ENCODE measurements at regions not wholly inside any gene's neighbourhood (a gene's known extent, or its start where the extent isn't known, plus 50 kb on each side); places are given as distances from the start of the nearest gene placed in this dataset.

- no peak for TF ChIP-seq ATF3 (IDR thresholded peaks at IDR 0.05)
These were observed 472.1 kb downstream of the PTPRU start (continued) for GRCh38 chr1:29708381-29708780.

- intact Hi-C loops (cut with micrococcal nuclease), result loop anchor here (10.0 kb wide), 1 partner anchor 137 kb away; no protein-coding TSS in a partner anchor
- no peak overlapping the region for H2AFZ ChIP-seq (ENCODE audit: low read depth, low read length, poor library complexity, severe bottlenecking)
- CTCF ChIA-PET, result no interaction called here
- H3K36me3 ChIP-seq (ENCODE audit: control insufficient read depth in 1 of 2, insufficient read depth in 2 of 2, low read length in 2 of 2), result no peaks in the 10 kb centered on the region
- DNase-seq (ENCODE audit: low read depth, low spot score) (no peak), ATAC-seq (no peak)
- no peaks in the 10 kb centered on the region for H3K9me2 ChIP-seq (ENCODE audit: insufficient read depth)
- RAD21 ChIA-PET (ENCODE audit: low non-redundant PET in 1 of 2, low total read pairs in 2 of 2, uncharacterized antibody in 2 of 2, unreplicated experiment in 2 of 2), result no interaction called here
- no peaks in the 10 kb centered on the region for H4K20me1 ChIP-seq (ENCODE audit: insufficient read depth)
- H3K4me3 ChIP-seq (replicated peaks in 1 of 2; ENCODE audit: low read depth in 1 of 2, low read length in 2 of 2), result no peak overlapping the region
- POLR2A ChIA-PET, result no interaction called here
- TF ChIP-seq SRF (IDR thresholded peaks at IDR 0.05; ENCODE audit: low read depth) (no peak), SP1 (IDR thresholded peaks at IDR 0.05; ENCODE audit: low read depth) (no peak), JUND (IDR thresholded peaks at IDR 0.05) (no peak), POLR2A (IDR thresholded peaks at IDR 0.05; ENCODE audit: borderline replicate concordance, extremely low read depth, insufficient read depth, insufficient read length) (no peak), CTCF (IDR thresholded peaks at IDR 0.05 in 2 of 3, conservative IDR thresholded peaks at IDR 0.05 in 1 of 3; ENCODE audit: borderline replicate concordance in 1 of 3, insufficient read depth in 1 of 3, low read depth in 2 of 3, low read length in 2 of 3) (no peak), FOSL1 (IDR thresholded peaks at IDR 0.05; ENCODE audit: low read depth) (no peak), MAX (IDR thresholded peaks at IDR 0.05) (no peak), SIN3A (IDR thresholded peaks at IDR 0.05; ENCODE audit: low read depth) (no peak), EZH2 (IDR thresholded peaks at IDR 0.05) (no peak), YY1 (IDR thresholded peaks at IDR 0.05; ENCODE audit: extremely low read depth, insufficient replicate concordance, low read depth, low read length) (no peak), ZBTB33 (IDR thresholded peaks at IDR 0.05; ENCODE audit: extremely low read depth, insufficient replicate concordance, low read length) (no peak), EGR1 (IDR thresholded peaks at IDR 0.05; ENCODE audit: low read depth) (no peak), REST (IDR thresholded peaks at IDR 0.05; ENCODE audit: low read depth) (no peak), CBX3 (IDR thresholded peaks at IDR 0.05; ENCODE audit: low read depth) (no peak), CEBPB (IDR thresholded peaks at IDR 0.05; ENCODE audit: low read depth) (no peak)
- H3K9me3 ChIP-seq (ENCODE audit: control insufficient read depth in 1 of 2, insufficient read depth in 1 of 2, low read depth in 1 of 2, low read length in 2 of 2), result no peaks in the 10 kb centered on the region
- no peak overlapping the region for H3K9ac ChIP-seq (ENCODE audit: low read length)
- no peak overlapping the region for H3K27ac ChIP-seq (ENCODE audit: low read depth, low read length)
- H3K27me3 ChIP-seq (ENCODE audit: insufficient read depth, low read length), result no peaks in the 10 kb centered on the region
- peaks cover 5 to 41% of the 10 kb centered on the region in 2 experiments; a peak in 3 of 4 replicates for H3K4me1 ChIP-seq (ENCODE audit: control insufficient read depth in 1 of 2, insufficient read depth in 2 of 2, low read length in 2 of 2)
- no TSS peak for BruUV-seq (replicated peaks)
- H3K79me2 ChIP-seq (ENCODE audit: insufficient read depth, low read length), result no peaks in the 10 kb centered on the region
- peak overlapping the region; percentile 73; the same call in 1 of the 2 replicates for H3K4me2 ChIP-seq (ENCODE audit: low read length)
These were observed 471.5 kb downstream of the PTPRU start for GRCh38 chr1:29707796-29708195.

Data from HCT116 (cell line).